Parathyroid adenoma (tissue), 2 donors: ENCODE measurements at regions not wholly inside any gene's neighbourhood (a gene's known extent, or its start where the extent isn't known, plus 50 kb on each side); places are given as distances from the start of the nearest gene placed in this dataset.

Experiments used
- H2AFZ ChIP-seq: fragments of 300-600 bp; sonication (generic); one replicate; pipeline ENCODE4 v1.7.0; 2017; ENCODE audit warnings: antibody characterized with exemption, mild to moderate bottlenecking
- H3K27ac ChIP-seq: fragments of 300-600 bp; sonication (generic); one replicate; pipeline ENCODE4 v1.7.0; 2017
- H3K27me3 ChIP-seq: fragments of 300-600 bp; sonication (generic); one replicate; pipeline ENCODE4 v1.7.0; 2017; ENCODE audit warnings: low read length; ENCODE audit not compliant: control insufficient read depth, insufficient read depth
- H3K36me3 ChIP-seq: fragments of 300-600 bp; sonication (generic); one replicate; pipeline ENCODE4 v1.7.0; 2017; ENCODE audit warnings: low read length; ENCODE audit not compliant: control insufficient read depth, insufficient read depth
- H3K4me1 ChIP-seq: fragments of 300-600 bp; sonication (generic); one replicate; pipeline ENCODE4 v1.7.0; 2017; ENCODE audit warnings: control low read depth
- H3K4me2 ChIP-seq: fragments of 300-600 bp; sonication (generic); one replicate; pipeline ENCODE4 v1.7.0; 2017; ENCODE audit warnings: low read length
- H3K4me3 ChIP-seq: fragments of 300-600 bp; sonication (generic); one replicate; pipeline ENCODE4 v1.7.0; 2017; ENCODE audit warnings: low read depth, low read length
- H3K79me2 ChIP-seq: fragments of 300-600 bp; sonication (generic); one replicate; pipeline ENCODE4 v1.7.0; 2017; ENCODE audit warnings: control low read depth
- H3K9ac ChIP-seq: fragments of 300-600 bp; sonication (generic); one replicate; pipeline ENCODE4 v1.7.0; 2017; ENCODE audit warnings: mild to moderate bottlenecking
- H3K9me3 ChIP-seq: fragments of 300-600 bp; sonication (generic); one replicate; pipeline ENCODE4 v1.7.0; 2017; ENCODE audit warnings: low read length; ENCODE audit not compliant: control insufficient read depth
- TF ChIP-seq, protein P1 (sequence below): fragments of 300-600 bp; sonication (generic); IDR thresholded peaks from one replicate; pipeline ENCODE4 v1.7.0; 2017; ENCODE audit warnings: antibody characterized with exemption, mild to moderate bottlenecking
- donor health status: primary hyperparathyroidism.

DNA sequence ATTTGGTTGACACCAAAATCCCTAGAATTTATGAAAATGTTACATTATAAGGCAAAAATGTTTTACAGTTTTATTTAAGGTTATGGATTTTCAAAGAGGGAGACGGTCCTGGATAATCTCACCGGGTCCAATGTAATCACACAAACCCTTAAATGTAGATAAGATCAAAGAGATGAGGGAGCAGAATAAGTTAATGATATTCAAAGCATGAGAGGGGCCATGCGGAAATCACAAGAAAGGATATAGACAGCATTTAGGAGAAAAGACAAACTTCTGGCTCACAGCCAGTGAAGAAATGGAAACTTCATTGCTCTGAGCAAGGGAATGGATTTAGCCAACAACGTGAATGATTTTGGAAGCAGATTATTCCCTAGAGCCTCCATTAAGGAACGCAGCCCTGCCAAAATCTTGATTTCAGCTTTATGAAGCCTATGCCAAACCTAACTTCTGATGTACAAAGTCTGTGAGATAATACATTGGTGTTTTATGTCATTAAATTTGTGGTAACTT lies 684.4 kb upstream of the GNPDA2 start:
- no peak overlapping the region for H3K9ac ChIP-seq
- H3K4me2 ChIP-seq, result no peak overlapping the region
- H3K27ac ChIP-seq, result no peak overlapping the region
- no peak overlapping the region for H3K4me3 ChIP-seq
- H3K79me2 ChIP-seq, result no peaks in the 10 kb centered on the region
- H2AFZ ChIP-seq, result no peak overlapping the region
- H3K9me3 ChIP-seq, result no peaks in the 10 kb centered on the region
- no peaks in the 10 kb centered on the region for H3K27me3 ChIP-seq
- no peaks in the 10 kb centered on the region for H3K36me3 ChIP-seq
- TF ChIP-seq, protein P1, sequence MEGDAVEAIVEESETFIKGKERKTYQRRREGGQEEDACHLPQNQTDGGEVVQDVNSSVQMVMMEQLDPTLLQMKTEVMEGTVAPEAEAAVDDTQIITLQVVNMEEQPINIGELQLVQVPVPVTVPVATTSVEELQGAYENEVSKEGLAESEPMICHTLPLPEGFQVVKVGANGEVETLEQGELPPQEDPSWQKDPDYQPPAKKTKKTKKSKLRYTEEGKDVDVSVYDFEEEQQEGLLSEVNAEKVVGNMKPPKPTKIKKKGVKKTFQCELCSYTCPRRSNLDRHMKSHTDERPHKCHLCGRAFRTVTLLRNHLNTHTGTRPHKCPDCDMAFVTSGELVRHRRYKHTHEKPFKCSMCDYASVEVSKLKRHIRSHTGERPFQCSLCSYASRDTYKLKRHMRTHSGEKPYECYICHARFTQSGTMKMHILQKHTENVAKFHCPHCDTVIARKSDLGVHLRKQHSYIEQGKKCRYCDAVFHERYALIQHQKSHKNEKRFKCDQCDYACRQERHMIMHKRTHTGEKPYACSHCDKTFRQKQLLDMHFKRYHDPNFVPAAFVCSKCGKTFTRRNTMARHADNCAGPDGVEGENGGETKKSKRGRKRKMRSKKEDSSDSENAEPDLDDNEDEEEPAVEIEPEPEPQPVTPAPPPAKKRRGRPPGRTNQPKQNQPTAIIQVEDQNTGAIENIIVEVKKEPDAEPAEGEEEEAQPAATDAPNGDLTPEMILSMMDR, result no peak
- H3K4me1 ChIP-seq, result no peaks in the 10 kb centered on the region

DNA sequence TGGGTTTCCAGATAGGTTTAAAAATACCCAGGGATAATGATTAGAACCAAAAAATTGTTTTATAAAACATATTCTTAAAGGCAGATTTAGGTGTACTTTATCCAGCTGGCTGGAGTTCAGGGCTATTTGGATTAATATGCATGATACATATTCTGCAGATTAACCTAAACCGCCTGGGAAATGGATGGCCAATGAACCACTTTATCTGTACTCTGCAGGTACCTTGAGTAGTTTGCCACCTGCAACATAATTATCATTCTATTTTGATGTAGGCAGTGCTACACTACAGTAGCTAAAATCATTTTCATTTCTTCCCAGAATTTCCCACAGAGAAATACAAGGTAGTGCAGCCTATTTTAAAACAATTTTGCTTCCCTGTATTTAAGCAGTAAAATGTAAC lies 683.2 kb upstream of the GNPDA2 start:
- Histone ChIP-seq H3K27ac (no peak overlapping the region), H3K4me1 (no peaks in the 10 kb centered on the region), H2AFZ (no peak overlapping the region), H3K9ac (no peak overlapping the region), H3K79me2 (no peaks in the 10 kb centered on the region), H3K27me3 (no peaks in the 10 kb centered on the region), H3K4me3 (no peak overlapping the region), H3K36me3 (no peaks in the 10 kb centered on the region), H3K4me2 (no peak overlapping the region), H3K9me3 (no peaks in the 10 kb centered on the region)
- TF ChIP-seq, protein P1, result no peak

DNA sequence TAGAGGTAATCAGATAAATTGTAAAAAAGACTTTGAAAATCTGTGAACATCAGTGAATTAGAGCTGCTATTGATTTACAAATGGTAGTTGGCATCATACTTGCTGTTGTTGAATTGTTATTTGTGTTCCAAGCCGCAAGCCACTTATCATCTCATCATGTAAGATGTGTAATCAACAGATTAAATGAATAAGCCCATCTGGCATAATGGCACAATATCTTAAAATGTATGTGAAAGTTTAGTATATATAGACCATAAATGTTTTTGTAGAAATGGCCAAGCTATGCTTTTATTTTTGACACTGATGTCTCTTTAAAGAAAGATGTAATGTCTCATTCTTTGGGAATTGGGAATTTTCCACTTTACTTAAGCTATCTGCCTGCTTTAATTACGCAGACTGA lies 682.6 kb upstream of the GNPDA2 start:
- Histone ChIP-seq H3K27me3 (no peaks in the 10 kb centered on the region), H3K27ac (no peak overlapping the region), H3K4me1 (no peaks in the 10 kb centered on the region), H3K9me3 (no peaks in the 10 kb centered on the region), H3K79me2 (no peaks in the 10 kb centered on the region), H3K36me3 (no peaks in the 10 kb centered on the region), H3K4me2 (no peak overlapping the region), H2AFZ (no peak overlapping the region), H3K9ac (no peak overlapping the region), H3K4me3 (no peak overlapping the region)
- TF ChIP-seq, protein P1, result no peak

DNA sequence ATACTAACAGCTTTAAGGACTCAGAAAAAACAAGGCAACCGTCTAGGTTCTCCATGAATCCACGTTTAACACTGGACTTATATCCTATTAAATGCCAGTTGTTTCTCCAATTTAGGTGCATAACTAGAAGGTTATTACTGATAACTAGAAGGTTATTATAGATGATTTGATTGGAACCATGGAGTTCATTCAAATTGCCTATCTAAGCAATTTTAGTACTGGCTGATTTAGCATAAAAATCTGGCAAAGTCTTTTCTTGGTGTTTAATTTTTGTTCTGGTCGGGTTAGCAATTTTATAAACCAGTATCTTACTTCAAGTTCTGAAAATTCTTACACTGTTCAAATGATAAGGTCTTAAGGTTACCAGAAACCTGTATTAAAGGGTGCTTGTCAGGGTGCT lies 672.8 kb upstream of the GNPDA2 start:
- no peaks in the 10 kb centered on the region for H3K9me3 ChIP-seq
- TF ChIP-seq, protein P1, result no peak
- H3K27me3 ChIP-seq, result no peaks in the 10 kb centered on the region
- H3K27ac ChIP-seq, result no peak overlapping the region
- no peak overlapping the region for H3K4me3 ChIP-seq
- no peaks in the 10 kb centered on the region for H3K79me2 ChIP-seq
- H2AFZ ChIP-seq, result no peak overlapping the region
- H3K36me3 ChIP-seq, result no peaks in the 10 kb centered on the region
- H3K4me2 ChIP-seq, result no peak overlapping the region
- no peaks in the 10 kb centered on the region for H3K4me1 ChIP-seq
- no peak overlapping the region for H3K9ac ChIP-seq

DNA sequence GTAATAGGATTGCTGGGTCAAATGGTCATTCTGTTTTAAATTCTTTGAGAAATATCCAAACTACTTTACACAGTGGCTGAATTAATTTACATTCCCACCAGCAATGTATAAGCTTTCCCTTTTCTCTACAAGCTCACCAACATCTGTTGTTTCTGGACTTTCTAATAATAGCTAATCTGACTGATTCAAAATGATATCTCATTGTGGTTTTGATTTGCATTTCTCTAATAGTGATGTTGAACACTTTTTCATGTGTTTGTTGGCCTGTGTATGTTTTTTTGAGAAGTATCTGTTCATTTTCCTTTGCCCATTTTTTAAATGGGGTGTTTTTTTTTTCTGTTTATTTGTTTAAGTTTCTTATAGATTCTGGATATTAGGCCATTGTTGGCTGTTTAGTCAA lies 659.0 kb upstream of the GNPDA2 start:
- no peaks in the 10 kb centered on the region for H3K27me3 ChIP-seq
- no peak overlapping the region for H3K9ac ChIP-seq
- H3K36me3 ChIP-seq, result no peaks in the 10 kb centered on the region
- no peak overlapping the region for H3K27ac ChIP-seq
- TF ChIP-seq, protein P1, result no peak
- no peak overlapping the region for H2AFZ ChIP-seq
- H3K4me3 ChIP-seq, result no peak overlapping the region
- no peaks in the 10 kb centered on the region for H3K4me1 ChIP-seq
- H3K79me2 ChIP-seq, result no peaks in the 10 kb centered on the region
- H3K4me2 ChIP-seq, result no peak overlapping the region
- no peaks in the 10 kb centered on the region for H3K9me3 ChIP-seq
